Hematopoietic multipotent progenitor cell treated with erythropoietin and hydrocortisone succinate and interleukin-3 and kit ligand, for 6 days (in vitro differentiated cells): ENCODE measurements at regions not wholly inside any gene's neighbourhood (a gene's known extent, or its start where the extent isn't known, plus 50 kb on each side); places are given as distances from the start of the nearest gene placed in this dataset.

ENCODE experiments used
- DNase-seq: peaks from one replicate; pipeline ENCODE4 v3.0.0-alpha.2; 2015

DNA sequence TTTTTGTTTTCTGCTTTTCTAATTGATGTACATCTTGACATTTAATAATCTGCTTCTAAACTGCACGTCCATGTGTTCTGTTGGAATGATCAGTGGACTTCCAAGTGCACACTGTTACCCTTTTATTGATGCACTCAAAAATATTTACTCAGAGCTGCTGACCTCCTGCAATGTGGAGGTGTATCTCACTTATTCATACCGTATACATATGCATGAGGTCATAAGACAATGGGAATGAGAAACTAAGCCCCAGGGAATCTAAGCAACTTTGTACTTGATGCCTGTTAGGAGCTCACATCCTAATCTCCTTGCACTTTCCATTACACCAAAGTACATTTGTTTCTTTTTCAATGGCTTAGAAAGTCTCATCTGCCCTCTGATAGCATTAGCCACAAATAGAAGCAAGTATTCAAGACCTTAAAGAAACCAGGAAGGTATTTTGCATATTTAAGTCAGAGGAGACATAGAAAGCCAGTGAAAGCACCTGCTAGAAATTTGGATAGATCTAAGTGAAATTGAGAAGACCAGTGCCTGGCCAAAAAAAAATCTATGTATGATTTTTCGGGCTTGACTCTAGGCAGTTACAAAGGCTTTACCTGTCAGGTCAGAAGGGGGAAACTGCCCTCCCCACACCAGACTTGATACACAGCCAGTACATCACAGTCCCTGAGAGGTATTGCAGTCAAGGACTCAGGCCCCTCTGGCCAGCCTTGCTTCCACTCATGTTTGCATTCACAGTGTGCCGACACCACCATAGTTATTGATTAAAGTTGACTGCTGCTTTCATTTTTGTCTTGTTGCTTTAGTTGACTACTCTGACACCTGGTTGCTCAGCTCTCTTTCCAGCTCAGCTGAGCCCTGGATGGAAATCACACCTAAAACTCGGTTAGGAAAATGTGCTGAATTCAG lies 391.7 kb upstream of the CYRIA start:
- no peak for DNase-seq

DNA sequence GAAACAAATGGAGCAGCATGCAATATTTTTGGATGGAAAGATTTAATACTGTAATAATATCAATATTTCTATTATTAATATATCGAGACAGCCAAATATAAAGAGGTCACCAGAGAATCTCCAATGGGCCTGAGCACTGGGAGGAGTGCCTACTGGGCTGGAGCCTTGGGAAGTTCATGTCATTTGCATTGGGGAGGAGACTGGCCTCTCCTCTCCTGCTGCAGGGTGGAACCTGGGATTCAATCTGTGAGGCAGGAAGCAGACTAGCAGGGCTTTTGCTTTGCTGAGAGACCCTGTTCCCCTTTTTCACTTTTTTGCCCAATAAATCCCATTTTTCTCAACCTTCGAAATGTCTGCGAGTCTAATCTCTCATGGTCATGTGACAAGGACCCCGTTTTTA lies 390.6 kb upstream of the CYRIA start:
- no peak for DNase-seq

DNA sequence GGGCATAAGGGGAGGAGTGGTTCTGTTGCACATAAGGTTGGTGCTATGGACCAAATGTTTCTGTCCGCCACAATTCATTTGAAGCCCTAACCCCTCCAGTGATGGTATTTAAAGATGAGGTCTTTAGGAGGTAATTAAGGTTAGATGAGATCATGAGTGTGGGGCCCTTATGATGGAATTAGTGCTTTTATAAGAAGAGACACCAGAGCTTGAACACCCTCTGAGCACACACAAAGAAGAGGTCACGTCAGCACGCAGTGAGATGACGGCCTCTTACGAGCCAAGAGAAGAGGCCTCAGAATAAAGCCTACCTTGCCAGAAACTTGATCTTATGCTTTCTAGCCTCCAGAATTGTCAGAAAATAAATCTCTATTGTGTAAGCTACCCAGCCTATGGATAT lies 386.4 kb upstream of the CYRIA start:
- DNase-seq: no peak

DNA sequence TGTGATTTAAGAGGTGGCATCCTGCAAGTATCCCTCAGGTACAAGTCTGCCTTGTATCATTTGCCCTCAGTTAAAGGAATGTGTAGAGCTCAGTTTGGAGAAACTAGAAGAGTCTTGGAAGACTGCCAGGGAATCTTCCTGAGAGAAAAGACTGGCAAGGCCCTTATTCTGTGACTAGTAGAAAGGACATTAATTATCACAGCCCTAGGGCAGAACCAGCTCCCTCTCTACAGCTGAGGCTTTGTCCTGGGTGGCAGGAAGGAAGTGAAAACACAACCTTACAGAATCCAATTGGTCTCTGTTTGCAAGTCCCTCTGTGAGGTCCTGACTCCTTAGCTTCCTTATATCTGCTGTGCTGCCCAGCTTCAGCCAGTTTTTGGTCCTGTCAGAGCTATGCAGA lies 385.9 kb upstream of the CYRIA start:
- peak; percentile 2 for DNase-seq

DNA sequence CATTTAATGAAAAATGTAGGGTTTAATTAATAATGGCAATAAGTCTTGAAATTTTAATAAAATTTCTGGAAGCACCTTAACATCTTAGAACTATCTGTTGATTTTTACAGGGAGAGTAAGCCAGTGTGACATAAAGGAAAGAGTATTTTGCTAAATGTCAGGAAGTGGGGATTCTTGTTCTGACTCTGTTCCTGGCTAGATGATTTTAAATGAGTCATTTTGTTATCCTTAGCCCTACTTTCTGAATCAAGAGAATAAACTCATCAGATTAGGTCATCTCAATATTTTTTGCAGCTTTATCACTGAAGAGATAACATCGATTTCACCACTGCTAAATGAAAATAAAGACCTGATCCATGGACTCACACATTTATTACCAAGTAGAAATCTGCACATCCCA lies 377.5 kb upstream of the CYRIA start:
- DNase-seq: no peak

DNA sequence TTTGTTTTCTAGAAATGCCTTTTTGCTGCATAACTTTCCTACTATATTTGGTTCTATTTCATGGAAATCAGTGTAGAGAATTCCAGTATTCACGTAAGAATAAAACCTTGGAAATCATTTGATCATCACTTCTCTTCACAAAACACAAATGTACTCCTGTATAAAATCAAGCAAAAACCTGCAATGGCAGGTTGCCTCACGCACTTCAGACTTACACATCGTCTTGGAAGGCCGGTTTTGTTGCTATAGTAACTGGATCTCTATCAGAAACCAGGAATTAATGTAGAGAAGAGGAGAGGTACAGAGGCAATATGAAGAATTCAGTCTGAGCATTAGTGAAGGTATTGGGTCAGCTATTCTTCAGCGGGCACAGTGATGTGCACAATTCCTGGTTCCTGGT lies 370.7 kb upstream of the CYRIA start:
- no peak for DNase-seq

DNA sequence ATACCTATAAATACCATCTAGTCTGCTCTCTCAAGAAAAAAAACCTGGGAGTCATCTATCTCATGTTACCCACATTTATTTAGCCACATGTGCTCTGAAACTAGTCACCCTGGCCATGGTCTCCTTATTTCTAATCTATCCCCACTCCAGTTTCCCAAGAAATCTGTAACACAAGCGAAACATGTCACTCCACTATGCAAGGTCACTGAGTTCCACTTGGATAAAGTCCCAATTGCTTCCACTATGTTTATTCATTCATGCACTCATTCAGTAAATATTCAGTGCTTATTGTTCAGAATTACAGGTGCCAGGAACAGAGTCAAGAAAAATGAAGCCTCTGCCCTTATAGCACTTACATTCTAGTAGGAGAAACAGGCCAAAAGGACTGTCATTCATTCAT lies 369.4 kb upstream of the CYRIA start:
- DNase-seq: no peak

DNA sequence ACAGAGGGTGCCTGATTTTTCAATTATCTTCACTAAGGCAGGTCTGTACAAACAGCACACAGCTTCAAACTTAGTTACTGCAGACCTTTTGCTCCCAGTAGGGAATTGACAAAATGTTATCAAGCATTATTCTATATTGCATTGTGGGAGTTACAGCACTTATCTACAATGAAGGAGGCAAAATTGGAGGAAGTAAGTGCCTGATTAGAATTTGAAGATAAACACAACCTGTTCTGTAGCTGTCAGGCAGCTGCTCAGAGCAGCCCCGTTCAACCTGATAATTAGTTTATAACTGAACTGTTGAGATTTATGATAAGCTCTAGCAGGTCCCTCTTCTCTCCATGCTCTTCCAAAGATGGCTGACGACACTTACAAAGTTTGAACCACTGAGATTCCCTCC lies 364.4 kb upstream of the CYRIA start:
- DNase-seq: peak; percentile 3

DNA sequence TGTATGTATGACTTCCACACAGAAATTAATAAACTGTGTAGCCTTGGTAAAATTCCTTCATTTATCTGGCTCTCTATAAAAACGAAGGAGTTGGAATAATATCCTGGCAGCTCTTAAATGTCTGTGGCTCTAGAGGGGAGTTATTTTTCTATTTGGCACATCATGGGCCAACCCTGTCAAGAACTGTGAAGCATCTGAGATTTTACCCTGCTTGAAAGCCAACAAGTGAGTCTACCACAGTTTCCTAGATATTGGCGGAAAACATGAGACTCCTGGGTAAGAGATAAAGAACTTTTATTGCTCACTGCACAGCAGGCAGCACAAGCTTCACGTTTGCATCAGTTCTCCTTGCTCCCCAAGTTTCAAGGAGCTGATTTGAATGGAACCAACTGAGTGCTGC lies 346.7 kb upstream of the CYRIA start:
- DNase-seq: no peak

DNA sequence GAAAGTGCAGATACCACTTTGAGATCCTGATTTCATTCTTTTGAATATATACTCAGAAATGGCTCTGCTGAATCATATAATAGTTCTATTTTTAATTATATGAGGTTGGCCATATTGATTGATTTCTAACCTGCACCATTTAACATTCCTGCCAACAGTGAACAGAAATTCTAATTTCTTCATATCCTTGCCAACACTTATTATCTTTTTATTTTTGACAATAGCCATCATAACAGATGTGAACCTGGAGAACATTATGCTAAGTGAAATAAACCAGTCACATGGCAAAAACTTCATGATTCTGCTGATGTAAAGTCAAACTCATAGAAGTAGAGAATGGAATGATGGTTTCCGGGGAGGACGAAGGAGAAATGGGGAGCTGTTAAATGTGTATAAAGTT lies 344.5 kb upstream of the CYRIA start:
- DNase-seq: no peak

DNA sequence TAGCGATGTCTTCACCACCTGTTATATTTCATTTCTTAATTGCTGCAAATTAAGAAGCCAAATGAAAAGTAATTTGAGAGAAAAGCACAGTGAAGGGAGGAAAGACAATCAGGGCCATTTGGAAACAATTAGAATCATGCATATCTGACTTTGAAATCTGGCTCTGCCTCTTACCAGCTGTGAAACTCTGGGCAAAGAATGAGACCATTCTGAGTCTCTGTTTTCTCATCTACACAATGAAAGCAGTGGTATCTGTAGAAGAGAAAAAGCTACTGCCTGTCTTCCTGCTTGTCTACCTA lies 334.5 kb upstream of the CYRIA start:
- DNase-seq: no peak

DNA sequence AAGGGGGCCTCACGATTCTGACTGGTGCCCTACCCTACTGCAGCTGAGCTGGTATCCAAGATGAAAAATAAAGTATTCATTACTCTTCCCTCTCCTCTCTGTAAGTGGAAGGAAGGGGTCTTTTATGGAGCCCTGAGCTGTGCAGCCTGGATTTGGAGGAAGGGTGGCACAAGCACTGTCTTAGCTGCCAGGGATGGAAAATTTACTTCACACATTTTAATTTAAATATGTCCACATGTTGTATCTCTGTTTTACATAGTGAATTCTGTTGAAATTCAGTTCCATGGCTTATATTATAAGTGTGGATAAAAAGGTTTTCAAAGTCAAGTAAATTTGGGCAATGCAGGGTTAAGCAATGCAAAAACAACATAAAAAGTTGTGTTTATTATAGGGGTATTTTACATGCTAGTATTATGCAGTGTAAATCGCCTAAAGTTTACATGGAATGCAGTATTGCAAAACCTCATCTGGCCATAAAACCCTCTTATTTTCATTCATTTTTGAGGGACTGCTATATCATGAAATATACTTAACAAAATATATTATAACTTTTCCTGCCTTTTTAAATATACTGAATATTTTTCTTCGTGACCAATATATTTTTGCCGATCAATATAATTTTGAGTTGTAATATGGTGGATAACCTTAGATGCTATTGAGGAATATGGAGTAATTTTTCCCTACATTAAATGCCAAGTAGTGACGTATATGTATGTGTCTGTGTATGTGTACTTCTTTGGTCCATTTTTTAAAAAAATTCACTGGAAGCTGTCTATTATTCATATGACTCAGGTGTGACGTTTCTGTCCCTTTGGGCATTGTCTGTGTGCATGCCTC lies 333.9 kb upstream of the CYRIA start:
- DNase-seq: no peak

DNA sequence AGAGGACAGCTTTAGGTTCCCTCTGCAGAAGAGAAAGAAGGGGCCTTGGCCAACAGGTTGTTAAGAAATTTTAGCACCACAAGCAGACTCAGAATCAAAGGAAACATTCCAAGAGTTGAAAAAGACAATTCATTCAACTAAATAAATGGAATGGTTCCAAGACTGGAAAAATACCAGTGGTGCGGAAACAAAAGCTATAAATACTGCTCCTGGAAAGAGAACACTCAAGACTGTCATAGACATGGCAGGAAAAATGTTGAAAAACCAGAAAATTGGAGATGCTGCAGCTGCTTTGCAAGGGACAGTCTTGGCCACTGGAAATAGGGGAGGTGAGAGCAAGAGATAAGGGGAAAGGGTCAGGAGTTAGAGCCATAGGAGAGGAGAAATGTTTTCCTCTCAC lies 312.7 kb upstream of the CYRIA start:
- no peak for DNase-seq

DNA sequence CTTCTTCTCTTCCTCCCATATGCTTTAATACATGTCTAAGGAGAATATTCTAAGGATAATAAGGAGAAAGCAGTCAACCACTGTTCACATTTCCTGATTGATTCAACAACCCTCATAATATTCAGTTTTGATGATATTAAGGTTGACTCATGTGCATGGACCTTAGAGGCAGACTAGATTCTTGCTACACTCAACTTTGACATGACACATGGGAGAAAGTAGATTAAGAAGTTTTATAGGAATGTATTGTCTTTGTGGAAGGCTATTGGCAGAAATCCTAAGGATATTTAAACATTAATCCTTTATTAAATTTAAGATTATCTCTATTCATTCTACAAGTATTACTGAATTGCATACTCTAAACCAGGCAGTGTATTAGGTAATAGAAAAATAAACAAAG lies 309.1 kb upstream of the CYRIA start:
- no peak for DNase-seq

DNA sequence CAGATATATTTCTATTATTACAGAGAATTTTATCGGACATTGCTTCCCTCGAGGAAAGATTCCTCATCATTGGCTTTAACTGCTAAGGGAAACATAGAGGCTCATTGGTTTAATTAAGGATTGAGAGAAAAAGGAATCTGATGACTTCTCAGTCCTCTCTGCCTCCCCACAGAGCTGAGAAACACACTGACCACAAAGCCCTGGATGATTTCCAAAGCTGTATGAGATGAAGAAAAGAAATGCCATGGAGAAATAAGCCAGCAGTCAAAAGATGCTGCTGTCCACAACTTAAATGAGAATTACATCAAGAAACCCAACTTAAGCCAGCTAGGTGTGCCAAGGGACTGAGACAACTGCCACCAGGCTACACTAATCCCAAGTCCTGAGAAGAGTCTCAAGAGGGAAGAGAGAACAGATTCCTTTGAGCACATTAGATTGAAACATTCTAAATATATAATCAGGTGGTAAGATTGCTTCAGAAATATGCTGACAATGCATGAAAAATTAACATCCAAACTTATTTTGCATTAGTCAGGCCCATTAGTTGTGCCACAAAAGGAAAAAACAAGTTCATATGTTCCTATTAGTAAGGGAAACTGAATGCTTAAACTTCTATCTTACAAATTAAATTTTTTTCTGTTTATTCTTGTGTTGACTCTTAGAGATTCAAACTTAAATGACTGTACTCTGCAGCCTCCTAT lies 308.1 kb upstream of the CYRIA start:
- DNase-seq: peak; percentile 6

DNA sequence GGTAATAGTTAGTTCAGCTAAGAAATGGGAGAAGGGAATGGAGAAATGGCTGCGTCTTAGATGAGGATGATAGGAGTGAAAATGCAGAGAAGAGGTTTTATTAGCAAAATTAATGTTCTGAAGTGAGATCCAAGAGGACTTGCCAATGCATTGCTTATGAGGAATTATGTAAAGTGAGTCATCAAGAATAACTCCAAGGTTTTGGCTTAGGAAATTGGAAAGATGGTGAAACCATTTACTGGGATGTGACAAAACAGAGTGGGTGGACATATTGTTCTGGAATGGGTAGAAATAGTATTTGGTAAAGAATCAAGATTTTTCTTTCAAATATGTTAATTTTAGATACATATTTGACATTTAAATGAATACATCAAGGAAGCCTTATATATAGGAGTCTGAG lies 306.6 kb upstream of the CYRIA start:
- DNase-seq: no peak

DNA sequence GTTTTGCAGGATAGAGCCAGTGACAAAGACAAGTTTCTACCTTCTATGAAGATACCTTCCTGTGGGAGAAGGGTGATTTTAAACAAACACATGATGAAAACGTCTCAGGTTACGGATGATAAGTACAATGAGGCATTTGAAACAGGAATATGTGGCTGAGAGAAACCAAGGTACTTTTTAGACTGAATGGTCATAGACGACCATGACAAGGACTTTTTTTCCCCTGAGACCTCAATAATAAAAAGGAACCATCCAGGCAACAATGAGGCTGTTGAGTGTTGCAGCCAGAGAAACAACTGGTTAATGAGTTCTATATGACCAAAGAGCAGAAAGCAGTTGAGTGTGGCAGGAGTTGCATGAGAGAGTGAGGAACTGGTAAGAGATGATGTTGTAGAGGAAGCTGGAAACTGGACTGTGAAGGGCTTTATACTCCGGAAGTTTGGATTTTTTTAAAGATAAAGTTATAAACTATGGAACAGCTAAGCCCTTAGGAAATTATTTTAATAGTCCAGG lies 306.1 kb upstream of the CYRIA start:
- no peak for DNase-seq

DNA sequence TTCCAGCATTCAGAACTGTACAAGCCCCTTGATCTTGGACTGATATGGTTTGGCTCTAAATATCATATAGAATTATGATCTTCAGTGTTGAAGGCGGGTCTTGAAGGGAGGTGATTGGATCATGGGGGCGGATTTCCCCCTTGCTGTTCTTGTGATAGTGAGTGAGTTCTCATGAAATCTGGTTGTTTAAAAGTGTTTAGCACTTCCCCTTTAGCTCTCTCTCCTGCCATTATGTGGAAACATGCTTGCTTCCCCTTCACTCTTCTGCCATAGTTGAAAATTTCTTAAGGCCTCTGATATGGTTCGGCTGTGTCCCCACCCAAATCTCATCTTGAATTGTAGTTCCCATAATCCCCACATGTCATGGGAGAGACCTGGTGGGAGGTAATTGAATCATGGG lies 305.3 kb upstream of the CYRIA start:
- peak; percentile 8 for DNase-seq

DNA sequence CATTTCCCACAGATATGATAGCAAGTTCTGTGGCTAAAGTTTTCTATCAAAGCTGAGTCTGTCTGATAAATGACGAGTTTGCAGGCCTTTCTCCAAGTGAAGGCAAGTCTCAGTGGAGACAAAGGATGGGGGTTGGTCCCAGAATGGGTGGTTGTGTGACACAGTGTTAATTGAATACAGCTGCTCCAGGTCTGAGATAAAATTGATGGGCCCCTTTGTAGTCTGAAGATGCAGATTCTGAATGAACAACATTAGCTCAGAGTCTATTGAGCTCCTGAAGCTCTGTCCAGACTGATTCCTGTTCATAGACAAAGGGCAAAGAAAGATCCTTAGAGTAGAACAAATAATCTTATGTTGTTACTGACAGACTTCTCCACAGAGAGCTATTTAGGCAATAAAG lies 296.9 kb upstream of the CYRIA start:
- DNase-seq: no peak

DNA sequence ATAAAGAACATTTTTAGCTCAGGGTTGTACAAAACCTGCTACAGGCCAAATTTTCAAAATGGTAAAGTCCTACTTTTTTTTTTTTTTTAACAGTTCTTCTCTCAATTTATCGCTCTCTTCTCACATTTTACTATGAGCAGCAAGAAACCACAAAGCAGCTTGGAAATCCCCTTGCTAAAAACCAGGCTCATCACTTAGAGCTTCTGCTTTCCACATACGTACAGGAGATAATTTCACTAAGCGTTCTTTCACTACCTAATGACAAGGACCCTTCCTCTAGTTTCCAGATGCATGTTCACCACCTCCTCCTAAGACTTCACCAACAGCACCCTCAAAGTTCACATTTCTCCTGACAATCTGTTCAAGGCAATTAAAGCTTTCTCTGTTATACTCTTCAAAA lies 294.9 kb upstream of the CYRIA start:
- DNase-seq: no peak

DNA sequence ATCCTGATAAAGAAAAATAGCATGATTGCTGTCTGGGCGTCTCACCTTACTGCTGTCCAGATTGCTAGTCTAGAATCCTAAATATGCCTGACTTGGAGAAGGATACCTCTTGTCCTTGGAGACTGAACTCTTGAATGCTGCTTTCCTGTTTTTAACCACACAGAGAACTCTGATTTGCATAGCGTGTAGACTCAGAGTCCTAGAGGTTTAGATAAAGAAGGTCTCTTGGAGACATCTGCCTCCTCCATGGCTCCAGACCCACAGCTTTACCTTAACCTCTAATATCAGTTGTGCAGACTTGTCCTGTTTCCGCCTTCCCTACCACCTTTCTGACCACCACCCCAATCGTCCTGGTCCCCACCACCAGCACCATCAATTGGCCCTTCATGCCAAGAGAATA lies 292.6 kb upstream of the CYRIA start:
- DNase-seq: no peak

DNA sequence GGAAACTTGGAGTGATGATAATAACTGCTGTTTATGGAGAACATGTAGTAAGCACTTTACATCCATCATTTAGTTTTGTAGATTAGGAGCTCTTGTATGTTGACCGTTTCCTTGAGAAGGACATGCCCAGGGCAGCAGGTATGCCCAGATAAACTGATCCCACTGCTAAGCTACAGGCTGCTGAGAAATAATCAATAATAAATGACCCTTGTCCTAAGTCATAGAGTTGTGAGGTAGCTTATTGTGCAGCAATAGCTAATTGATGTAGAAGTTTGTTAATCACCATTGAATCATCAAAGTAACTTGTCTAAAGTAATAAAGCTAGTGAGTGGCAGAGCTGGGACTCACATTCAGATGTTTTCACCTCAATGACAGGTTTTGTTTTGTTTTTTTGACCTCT lies 287.2 kb upstream of the CYRIA start:
- DNase-seq: no peak

DNA sequence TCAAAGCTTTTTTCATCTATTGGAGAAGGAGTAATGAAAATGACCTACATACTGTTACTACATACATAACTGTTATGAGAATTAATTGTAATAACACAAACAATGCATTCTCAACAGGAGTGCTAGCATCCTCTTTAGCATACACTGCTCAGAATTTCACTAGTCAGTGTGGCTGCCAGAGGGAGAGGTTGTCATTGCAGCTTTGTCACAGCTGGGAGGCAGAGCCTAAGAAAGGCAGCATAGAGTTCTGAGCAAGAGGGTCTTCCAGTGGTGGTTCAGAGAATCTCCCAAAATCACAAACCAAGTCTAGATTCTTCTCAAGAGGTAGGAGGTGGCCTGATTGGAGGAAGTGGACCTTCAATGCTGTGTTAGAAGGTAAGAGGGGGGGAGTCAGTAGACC lies 286.7 kb upstream of the CYRIA start:
- DNase-seq: no peak

DNA sequence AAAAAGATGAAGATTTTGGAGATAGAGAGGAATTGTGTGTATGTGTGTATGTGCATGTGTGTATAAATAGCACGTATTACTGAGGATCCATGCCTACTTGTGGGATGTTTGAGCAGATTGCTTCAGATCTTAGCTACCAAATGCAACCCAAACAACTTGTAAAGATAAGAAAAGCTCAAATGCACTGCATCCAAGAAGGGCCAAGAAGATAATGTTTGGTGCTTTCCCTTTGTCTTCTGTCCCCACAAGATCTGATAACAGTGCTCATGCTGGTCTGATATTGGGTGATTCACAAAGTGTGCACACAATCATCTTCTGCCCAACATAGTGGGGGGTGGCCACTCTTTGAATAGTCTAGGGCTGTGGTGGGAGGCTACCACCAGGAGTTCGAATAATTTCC lies 284.8 kb upstream of the CYRIA start:
- peak; percentile 23 for DNase-seq
